ENCODE measurements at regions not wholly inside any gene's neighbourhood (a gene's known extent, or its start where the extent isn't known, plus 50 kb on each side); places are given as distances from the start of the nearest gene placed in this dataset.

DNA sequence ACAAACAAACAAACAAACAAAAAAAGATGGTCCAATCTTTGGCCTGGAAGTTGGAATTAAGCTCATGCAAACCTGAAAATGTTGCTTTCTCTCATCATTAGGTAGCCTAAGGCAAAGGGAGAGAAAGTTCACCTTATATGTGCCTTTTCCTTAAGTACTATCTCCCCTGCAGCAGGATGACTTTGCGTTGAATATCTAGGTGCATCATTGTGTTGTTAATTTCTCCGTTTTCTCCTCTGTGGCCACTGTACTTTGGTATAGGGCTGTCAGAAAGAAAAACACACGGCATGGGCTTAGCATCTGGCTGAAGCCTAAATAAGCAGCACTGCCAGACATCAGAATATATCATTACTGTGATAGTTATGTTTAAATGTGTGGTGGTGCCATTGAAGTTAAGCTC is 345.5 kb downstream of the BCAT1 start:
- no peak for TF ChIP-seq CTCF (IDR thresholded peaks at IDR 0.05; ENCODE audit: borderline replicate concordance, extremely low read depth, insufficient read depth)
- Histone ChIP-seq H3K9ac (ENCODE audit: low read length in 3 of 3) (no peak overlapping the region), H3K36me3 (ENCODE audit: control insufficient read depth in 2 of 3, insufficient read depth in 3 of 3, low read length in 3 of 3) (no peaks in the 10 kb centered on the region), H3K27me3 (ENCODE audit: control insufficient read depth, insufficient read depth, low read length) (no peaks in the 10 kb centered on the region), H3K27ac (ENCODE audit: low read depth in 2 of 2, low read length in 2 of 2) (no peak overlapping the region), H3K4me1 (ENCODE audit: control insufficient read depth in 2 of 3, insufficient read depth in 2 of 3, low read depth in 1 of 3, low read length in 3 of 3) (peaks cover 0 to 4% (median 0%) of the 10 kb centered on the region in 3 donors), H3K4me3 (ENCODE audit: low read length in 3 of 3) (no peak overlapping the region), H3K9me3 (ENCODE audit: control insufficient read depth in 2 of 3, insufficient read depth in 1 of 3, low read length in 3 of 3) (no peaks in the 10 kb centered on the region)
- DNase-seq (no peak), FAIRE-seq (no peak)
- intact Hi-C loops (cut with DNase I) = no loop called here

DNA sequence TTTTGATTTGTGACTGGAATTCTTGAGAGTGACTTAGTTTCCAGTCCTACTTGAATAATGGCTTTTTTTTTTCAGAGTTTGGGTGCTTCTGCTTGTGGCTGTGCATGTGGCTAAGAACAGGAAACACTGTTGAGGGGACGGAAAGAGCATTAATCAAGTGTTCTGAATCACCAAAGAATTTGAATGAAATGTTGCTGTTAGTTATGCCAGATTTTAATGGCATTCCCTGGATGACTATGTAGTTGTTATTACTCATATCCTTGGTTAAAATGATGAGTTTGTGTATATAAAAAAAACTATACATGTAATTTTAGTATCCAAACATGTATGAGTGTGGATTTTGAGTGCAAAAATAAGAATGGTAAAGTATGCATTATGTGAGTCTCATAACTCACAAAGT is 347.9 kb downstream of the BCAT1 start:
- no peak for TF ChIP-seq CTCF (IDR thresholded peaks at IDR 0.05; ENCODE audit: borderline replicate concordance, extremely low read depth, insufficient read depth)
- FAIRE-seq = no peak
- H3K36me3 ChIP-seq (ENCODE audit: control insufficient read depth in 2 of 3, insufficient read depth in 3 of 3, low read length in 3 of 3) = no peaks in the 10 kb centered on the region
- no peak overlapping the region for H3K4me3 ChIP-seq (ENCODE audit: low read length in 3 of 3)
- DNase-seq = peak in 1 of 5 donors; percentile 4
- H3K4me1 ChIP-seq (ENCODE audit: control insufficient read depth in 2 of 3, insufficient read depth in 2 of 3, low read depth in 1 of 3, low read length in 3 of 3) = peaks cover 0 to 4% (median 0%) of the 10 kb centered on the region in 3 donors
- no peaks in the 10 kb centered on the region for H3K27me3 ChIP-seq (ENCODE audit: control insufficient read depth, insufficient read depth, low read length)
- H3K9ac ChIP-seq (ENCODE audit: low read length in 3 of 3) = no peak overlapping the region
- H3K27ac ChIP-seq (ENCODE audit: low read depth in 2 of 2, low read length in 2 of 2) = no peak overlapping the region
- H3K9me3 ChIP-seq (ENCODE audit: control insufficient read depth in 2 of 3, insufficient read depth in 1 of 3, low read length in 3 of 3) = no peaks in the 10 kb centered on the region
- intact Hi-C loops (cut with DNase I) = no loop called here

- Histone ChIP-seq H3K27ac (ENCODE audit: low read depth in 2 of 2, low read length in 2 of 2) (no peak overlapping the region), H3K9me3 (ENCODE audit: control insufficient read depth in 2 of 3, insufficient read depth in 1 of 3, low read length in 3 of 3) (no peaks in the 10 kb centered on the region), H3K4me3 (ENCODE audit: low read length in 3 of 3) (no peak overlapping the region), H3K4me1 (ENCODE audit: control insufficient read depth in 2 of 3, insufficient read depth in 2 of 3, low read depth in 1 of 3, low read length in 3 of 3) (peaks cover 0 to 4% (median 0%) of the 10 kb centered on the region in 3 donors), H3K9ac (ENCODE audit: low read length in 3 of 3) (no peak overlapping the region), H3K27me3 (ENCODE audit: control insufficient read depth, insufficient read depth, low read length) (no peaks in the 10 kb centered on the region), H3K36me3 (ENCODE audit: control insufficient read depth in 2 of 3, insufficient read depth in 3 of 3, low read length in 3 of 3) (no peaks in the 10 kb centered on the region)
- no peak for TF ChIP-seq CTCF (IDR thresholded peaks at IDR 0.05; ENCODE audit: borderline replicate concordance, extremely low read depth, insufficient read depth)
- FAIRE-seq = no peak
- DNase-seq = no peak
- intact Hi-C loops (cut with DNase I) = no loop called here
Observed at GRCh38 chr12:24600551-24600950, 348.4 kb downstream of the BCAT1 start.

DNA sequence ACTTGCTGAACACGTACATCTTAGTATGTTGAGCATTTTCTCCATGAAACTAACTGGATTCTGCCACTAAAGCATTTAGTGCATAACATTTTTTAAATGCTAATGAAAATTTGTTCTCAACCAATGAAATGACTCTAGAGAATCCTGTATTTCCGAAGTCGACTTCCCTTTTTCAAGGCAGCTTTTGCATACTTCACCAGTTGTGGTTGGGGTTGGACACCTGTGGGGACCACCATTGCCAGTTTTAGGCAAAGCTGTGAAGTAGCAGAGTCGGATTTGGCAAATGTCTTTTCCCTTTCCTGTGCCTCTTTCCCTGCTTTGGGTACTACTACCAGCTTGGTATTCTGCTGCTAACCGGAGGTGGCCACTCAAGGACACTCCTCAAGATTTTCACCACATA is 349.2 kb downstream of the BCAT1 start:
- intact Hi-C loops (cut with DNase I) = no loop called here
- no peak overlapping the region for H3K9ac ChIP-seq (ENCODE audit: low read length in 3 of 3)
- FAIRE-seq (no peak), DNase-seq (no peak)
- no peaks in the 10 kb centered on the region for H3K9me3 ChIP-seq (ENCODE audit: control insufficient read depth in 2 of 3, insufficient read depth in 1 of 3, low read length in 3 of 3)
- TF ChIP-seq CTCF (IDR thresholded peaks at IDR 0.05; ENCODE audit: borderline replicate concordance, extremely low read depth, insufficient read depth) = no peak
- H3K27ac ChIP-seq (ENCODE audit: low read depth in 2 of 2, low read length in 2 of 2) = no peak overlapping the region
- H3K27me3 ChIP-seq (ENCODE audit: control insufficient read depth, insufficient read depth, low read length) = no peaks in the 10 kb centered on the region
- peaks cover 0 to 4% (median 0%) of the 10 kb centered on the region in 3 donors for H3K4me1 ChIP-seq (ENCODE audit: control insufficient read depth in 2 of 3, insufficient read depth in 2 of 3, low read depth in 1 of 3, low read length in 3 of 3)
- no peaks in the 10 kb centered on the region for H3K36me3 ChIP-seq (ENCODE audit: control insufficient read depth in 2 of 3, insufficient read depth in 3 of 3, low read length in 3 of 3)
- no peak overlapping the region for H3K4me3 ChIP-seq (ENCODE audit: low read length in 3 of 3)

All from kidney (tissue), 13 donors.